ENCODE measurements at regions not wholly inside any gene's neighbourhood (a gene's known extent, or its start where the extent isn't known, plus 50 kb on each side); places are given as distances from the start of the nearest gene placed in this dataset.

- no peak for TF ChIP-seq CTCF (IDR thresholded peaks at IDR 0.05)
- TF ChIP-seq POLR2A (IDR thresholded peaks at IDR 0.05): no peak
Measured at GRCh38 chr14:76566439-76566838, 190.5 kb downstream of the ESRRB start.
